ENCODE measurements at regions not wholly inside any gene's neighbourhood (a gene's known extent, or its start where the extent isn't known, plus 50 kb on each side); places are given as distances from the start of the nearest gene placed in this dataset.

DNA sequence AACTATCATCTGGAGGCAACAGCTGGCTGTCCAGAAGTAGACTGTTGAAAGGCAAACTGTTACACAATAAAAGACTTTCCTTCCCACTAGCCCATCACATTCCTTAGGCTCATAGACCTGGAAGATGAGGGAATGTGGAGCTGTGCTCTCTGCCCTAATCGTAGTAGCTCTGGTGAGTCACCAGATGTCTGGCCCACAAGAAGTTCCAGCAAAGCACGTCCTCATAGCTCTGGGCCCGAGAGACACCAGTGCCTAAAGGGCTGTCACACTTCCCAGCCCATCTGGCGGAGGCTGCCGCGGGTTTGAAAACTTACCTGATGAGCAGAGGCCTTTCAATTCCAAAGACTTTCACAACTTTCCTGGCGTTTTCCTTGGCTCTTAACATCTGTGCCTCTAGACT lies 81.7 kb upstream of the STOX2 start:
- H3K9me1 ChIP-seq (ENCODE audit: control insufficient read depth, insufficient read depth, low read length), result no peaks in the 10 kb centered on the region
- no peaks in the 10 kb centered on the region for H3K36me3 ChIP-seq (ENCODE audit: control insufficient read depth, insufficient read depth, low read length)
- ATAC-seq (no peak; the same call in 2 of the 3 replicates), FAIRE-seq (no peak), DNase-seq (ENCODE audit: extremely low read depth in 1 of 4, low spot score in 3 of 4) (no peak)
- 0% methylated on average over 7 of the region's 7 CpGs for WGBS (ENCODE audit: insufficient coverage, low coverage, missing lambda C conversion rate)
- ChIA-PET CTCF (ENCODE audit: low intra/inter-chr PET ratio) (no interaction called here), POLR2A (interaction anchor here (0.6 kb wide), 1 partner anchor 214 kb away, joined by 3 read pairs; no protein-coding TSS in a partner anchor)
- BruUV-seq (replicated peaks), result no TSS peak
- no peak overlapping the region for H3K27ac ChIP-seq (ENCODE audit: extremely low read depth, low read depth, low read length)
- H4K20me1 ChIP-seq (replicated peaks; ENCODE audit: control insufficient read depth, insufficient read depth, low read length), result no peaks in the 10 kb centered on the region
- intact Hi-C loops (cut with micrococcal nuclease), result no loop called here
- H3K4me1 ChIP-seq (replicated peaks in 1 of 2; ENCODE audit: control insufficient read depth in 2 of 2, insufficient read depth in 2 of 2, low read length in 2 of 2), result no peaks in the 10 kb centered on the region
- H3K27me3 ChIP-seq (ENCODE audit: control insufficient read depth in 2 of 2, insufficient read depth in 2 of 2, low read length in 2 of 2), result peaks cover 25 to 68% of the 10 kb centered on the region in 2 experiments
- H3K9me3 ChIP-seq (replicated peaks; ENCODE audit: control insufficient read depth, insufficient read depth, low read depth, low read length), result no peaks in the 10 kb centered on the region
- no peak overlapping the region for H3K4me2 ChIP-seq (ENCODE audit: insufficient read depth, low read length)
- H3K79me2 ChIP-seq (ENCODE audit: control insufficient read depth, insufficient read depth, low read length), result no peaks in the 10 kb centered on the region
- H2AFZ ChIP-seq (ENCODE audit: low read depth, low read length), result no peak overlapping the region
- in situ Hi-C loops (cut with MboI), result no loop called here
- H3K4me3 ChIP-seq, result no peak overlapping the region
- H3K9ac ChIP-seq (ENCODE audit: insufficient read depth in 1 of 2, low read depth in 2 of 2, low read length in 2 of 2), result no peak overlapping the region
- TF ChIP-seq, protein P1, sequence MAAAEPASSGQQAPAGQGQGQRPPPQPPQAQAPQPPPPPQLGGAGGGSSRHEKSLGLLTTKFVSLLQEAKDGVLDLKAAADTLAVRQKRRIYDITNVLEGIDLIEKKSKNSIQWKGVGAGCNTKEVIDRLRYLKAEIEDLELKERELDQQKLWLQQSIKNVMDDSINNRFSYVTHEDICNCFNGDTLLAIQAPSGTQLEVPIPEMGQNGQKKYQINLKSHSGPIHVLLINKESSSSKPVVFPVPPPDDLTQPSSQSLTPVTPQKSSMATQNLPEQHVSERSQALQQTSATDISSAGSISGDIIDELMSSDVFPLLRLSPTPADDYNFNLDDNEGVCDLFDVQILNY (CRISPR knock-in tag; IDR thresholded peaks at IDR 0.05), result no peak
- TF ChIP-seq, protein P2, sequence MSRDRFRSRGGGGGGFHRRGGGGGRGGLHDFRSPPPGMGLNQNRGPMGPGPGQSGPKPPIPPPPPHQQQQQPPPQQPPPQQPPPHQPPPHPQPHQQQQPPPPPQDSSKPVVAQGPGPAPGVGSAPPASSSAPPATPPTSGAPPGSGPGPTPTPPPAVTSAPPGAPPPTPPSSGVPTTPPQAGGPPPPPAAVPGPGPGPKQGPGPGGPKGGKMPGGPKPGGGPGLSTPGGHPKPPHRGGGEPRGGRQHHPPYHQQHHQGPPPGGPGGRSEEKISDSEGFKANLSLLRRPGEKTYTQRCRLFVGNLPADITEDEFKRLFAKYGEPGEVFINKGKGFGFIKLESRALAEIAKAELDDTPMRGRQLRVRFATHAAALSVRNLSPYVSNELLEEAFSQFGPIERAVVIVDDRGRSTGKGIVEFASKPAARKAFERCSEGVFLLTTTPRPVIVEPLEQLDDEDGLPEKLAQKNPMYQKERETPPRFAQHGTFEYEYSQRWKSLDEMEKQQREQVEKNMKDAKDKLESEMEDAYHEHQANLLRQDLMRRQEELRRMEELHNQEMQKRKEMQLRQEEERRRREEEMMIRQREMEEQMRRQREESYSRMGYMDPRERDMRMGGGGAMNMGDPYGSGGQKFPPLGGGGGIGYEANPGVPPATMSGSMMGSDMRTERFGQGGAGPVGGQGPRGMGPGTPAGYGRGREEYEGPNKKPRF (IDR thresholded peaks at IDR 0.05; ENCODE audit: low read depth, low read length), result no peak
- TF ChIP-seq TCFL5 (CRISPR knock-in tag; conservative IDR thresholded peaks at IDR 0.05) (no peak), SMAD3 (CRISPR knock-in tag; conservative IDR thresholded peaks at IDR 0.05) (no peak), ELF4 (CRISPR knock-in tag; IDR thresholded peaks at IDR 0.05) (no peak), HNRNPK (IDR thresholded peaks at IDR 0.05; ENCODE audit: low read depth, low read length, poor library complexity, severe bottlenecking) (no peak)
- TF ChIP-seq, protein P3, sequence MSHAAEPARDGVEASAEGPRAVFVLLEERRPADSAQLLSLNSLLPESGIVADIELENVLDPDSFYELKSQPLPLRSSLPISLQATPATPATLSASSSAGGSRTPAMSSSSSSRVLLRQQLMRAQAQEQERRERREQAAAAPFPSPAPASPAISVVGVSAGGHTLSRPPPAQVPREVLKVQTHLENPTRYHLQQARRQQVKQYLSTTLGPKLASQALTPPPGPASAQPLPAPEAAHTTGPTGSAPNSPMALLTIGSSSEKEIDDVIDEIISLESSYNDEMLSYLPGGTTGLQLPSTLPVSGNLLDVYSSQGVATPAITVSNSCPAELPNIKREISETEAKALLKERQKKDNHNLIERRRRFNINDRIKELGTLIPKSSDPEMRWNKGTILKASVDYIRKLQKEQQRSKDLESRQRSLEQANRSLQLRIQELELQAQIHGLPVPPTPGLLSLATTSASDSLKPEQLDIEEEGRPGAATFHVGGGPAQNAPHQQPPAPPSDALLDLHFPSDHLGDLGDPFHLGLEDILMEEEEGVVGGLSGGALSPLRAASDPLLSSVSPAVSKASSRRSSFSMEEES (CRISPR knock-in tag; IDR thresholded peaks at IDR 0.05), result no peak
- TF ChIP-seq, protein P4, sequence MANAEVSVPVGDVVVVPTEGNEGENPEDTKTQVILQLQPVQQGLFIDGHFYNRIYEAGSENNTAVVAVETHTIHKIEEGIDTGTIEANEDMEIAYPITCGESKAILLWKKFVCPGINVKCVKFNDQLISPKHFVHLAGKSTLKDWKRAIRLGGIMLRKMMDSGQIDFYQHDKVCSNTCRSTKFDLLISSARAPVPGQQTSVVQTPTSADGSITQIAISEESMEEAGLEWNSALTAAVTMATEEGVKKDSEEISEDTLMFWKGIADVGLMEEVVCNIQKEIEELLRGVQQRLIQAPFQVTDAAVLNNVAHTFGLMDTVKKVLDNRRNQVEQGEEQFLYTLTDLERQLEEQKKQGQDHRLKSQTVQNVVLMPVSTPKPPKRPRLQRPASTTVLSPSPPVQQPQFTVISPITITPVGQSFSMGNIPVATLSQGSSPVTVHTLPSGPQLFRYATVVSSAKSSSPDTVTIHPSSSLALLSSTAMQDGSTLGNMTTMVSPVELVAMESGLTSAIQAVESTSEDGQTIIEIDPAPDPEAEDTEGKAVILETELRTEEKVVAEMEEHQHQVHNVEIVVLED (CRISPR knock-in tag; IDR thresholded peaks at IDR 0.05), result no peak
- TF ChIP-seq, protein P5, sequence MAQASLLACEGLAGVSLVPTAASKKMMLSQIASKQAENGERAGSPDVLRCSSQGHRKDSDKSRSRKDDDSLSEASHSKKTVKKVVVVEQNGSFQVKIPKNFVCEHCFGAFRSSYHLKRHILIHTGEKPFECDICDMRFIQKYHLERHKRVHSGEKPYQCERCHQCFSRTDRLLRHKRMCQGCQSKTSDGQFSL (CRISPR knock-in tag; IDR thresholded peaks at IDR 0.05), result no peak
- TF ChIP-seq, protein P5 (tag; IDR thresholded peaks at IDR 0.05), result no peak
- TF ChIP-seq, protein P6, sequence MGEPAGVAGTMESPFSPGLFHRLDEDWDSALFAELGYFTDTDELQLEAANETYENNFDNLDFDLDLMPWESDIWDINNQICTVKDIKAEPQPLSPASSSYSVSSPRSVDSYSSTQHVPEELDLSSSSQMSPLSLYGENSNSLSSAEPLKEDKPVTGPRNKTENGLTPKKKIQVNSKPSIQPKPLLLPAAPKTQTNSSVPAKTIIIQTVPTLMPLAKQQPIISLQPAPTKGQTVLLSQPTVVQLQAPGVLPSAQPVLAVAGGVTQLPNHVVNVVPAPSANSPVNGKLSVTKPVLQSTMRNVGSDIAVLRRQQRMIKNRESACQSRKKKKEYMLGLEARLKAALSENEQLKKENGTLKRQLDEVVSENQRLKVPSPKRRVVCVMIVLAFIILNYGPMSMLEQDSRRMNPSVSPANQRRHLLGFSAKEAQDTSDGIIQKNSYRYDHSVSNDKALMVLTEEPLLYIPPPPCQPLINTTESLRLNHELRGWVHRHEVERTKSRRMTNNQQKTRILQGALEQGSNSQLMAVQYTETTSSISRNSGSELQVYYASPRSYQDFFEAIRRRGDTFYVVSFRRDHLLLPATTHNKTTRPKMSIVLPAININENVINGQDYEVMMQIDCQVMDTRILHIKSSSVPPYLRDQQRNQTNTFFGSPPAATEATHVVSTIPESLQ (CRISPR knock-in tag; IDR thresholded peaks at IDR 0.05), result no peak
